Activated CD4-positive, alpha-beta T cell treated with anti-CD3 and anti-CD28 coated beads, Interleukin-2, Interleukin-6, amounts not matched to agents 100 ng/mL and 50 ng/mL, durations not matched to agents 16 hours and 8 hours (primary cell): ENCODE measurements at regions not wholly inside any gene's neighbourhood (a gene's known extent, or its start where the extent isn't known, plus 50 kb on each side); places are given as distances from the start of the nearest gene placed in this dataset.

Source experiments
- DNase-seq: peaks from one replicate; pipeline ENCODE4 v3.0.0-alpha.2; 2020

DNA sequence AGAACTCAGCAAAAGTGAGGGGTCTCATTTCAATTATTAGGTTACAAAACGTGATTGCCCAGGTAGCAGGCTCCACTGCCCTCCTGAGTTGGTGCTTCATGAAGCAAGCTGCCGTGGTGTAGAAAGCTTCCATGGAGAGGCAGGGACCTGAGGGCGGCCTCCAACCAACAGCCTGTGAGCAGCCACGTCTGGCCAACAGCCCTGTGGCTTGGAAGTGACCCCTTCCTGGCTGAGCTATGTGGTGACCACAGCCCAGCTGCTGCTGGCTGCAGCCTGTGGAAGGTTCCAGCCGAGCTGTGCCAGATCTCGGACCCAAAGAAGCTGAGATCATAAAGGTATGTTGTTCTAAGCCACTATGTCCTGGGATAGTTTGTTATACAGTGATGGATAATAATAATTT is 122.5 kb upstream of the KLF6 start:
- DNase-seq: no peak

DNA sequence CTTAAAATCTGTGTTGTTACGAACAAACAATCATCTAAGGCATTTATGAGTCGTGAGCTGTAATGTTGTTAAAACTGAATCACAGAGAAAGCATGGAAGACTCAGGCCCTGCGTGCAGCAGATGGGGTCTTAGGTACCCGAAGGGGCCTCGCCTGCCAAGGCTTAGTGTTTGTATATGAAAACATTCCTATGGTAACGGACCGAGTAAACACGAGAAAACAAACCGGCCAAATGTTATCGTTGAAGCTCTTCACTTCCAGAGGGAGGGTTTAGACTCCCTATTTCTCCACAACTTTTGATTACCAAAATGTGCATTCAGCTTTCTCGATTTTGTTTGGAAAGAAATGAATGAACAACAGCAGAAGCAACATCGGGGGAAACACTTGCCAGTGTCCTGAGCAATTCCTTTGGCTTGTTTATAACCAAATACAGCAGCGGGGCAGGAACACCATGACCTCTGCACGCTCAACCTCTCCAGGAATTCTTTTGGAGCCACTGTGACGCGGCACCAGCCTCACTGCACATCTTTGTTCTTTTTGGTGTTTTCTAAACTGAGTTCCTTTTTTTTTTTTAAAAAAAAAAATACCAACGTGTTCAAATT is 121.6 kb upstream of the KLF6 start:
- no peak for DNase-seq

DNA sequence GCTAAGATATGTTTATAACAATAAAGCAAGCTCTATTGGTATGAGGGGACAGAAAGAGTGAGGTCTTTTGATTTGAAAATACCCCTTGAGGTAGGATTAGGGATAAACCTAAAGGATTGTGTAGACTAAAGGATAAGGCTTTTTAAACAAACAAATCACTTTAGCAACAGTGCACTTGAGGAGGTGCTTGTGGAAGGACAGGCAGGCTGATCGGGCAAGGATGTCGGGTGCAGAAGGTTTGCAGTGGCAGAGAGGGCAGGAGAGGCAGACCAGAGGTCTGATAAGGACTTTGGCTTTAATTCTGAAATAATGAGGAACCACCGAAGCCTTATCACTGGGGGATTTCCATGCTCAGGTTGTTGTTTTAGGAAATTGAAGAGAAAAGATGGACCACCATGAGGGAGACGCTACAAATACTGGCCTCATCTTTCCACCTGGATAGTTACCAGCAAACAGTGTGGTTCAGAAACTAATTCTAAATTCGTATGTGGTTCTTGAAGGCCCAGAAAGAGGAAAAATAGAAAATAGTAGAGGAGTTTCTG is 119.5 kb upstream of the KLF6 start:
- DNase-seq: no peak

DNA sequence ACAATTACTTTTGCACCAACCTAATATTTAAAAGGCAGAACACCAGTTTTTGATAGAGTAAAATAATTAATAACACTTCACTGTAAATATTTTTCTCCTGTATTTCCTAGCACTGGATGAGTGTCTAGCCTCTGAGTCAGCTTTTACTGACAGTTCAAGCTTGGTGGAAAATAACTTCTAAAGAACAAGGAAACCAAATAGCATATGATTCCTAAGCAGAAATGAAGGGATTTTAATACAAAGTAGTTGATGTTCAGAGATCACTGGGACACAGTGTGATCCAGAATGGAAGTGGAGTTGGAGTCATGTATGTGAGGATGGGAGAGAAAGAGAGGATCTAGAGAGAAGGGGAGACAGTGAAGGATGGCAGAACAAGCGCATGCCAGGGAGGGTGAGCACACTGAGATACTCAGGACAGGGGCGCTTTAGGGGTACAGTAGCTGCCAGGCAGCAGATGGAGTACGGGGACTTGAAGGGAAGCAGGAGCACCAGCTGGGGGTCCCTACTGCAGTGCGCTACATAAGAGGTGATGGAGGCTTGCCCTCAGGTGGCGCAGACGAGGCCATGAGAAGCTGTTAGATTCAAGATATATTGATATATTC is 117.9 kb upstream of the KLF6 start:
- no peak for DNase-seq

DNA sequence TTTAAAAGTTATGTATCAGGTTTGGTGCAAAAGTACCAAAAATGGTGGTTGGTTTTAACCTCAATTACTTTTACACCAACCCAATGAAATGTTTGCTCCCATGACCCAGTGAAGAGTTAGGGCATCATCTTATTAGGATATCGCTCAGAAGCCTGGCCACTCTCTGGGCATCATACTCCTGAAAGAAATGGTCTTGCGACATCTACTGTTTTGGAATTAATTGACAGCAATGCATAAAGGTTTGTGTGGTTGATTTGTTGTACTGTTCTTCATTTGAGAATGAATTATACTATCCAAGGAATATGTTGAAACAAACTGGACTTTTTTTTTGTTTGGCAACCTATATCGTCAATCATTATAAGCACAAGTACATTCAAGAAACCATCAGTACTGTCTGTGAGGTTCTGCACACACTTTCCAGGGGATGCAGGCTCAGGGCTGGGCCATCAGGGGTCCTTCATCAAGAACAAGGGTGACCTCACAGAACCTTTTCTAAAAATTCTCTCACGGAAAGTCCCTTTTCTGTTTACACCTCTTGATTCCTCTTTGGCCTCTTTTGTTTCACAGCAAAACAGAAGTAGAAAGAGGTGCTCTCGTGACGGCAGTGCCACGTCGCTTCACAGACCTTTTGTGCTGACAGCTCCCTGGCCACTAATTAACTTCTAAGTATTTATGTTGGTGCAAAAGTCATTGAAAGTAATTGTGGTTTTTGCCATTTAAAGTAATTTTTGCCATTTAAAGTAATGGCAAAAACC is 117.2 kb upstream of the KLF6 start:
- DNase-seq: peak; percentile 57

DNA sequence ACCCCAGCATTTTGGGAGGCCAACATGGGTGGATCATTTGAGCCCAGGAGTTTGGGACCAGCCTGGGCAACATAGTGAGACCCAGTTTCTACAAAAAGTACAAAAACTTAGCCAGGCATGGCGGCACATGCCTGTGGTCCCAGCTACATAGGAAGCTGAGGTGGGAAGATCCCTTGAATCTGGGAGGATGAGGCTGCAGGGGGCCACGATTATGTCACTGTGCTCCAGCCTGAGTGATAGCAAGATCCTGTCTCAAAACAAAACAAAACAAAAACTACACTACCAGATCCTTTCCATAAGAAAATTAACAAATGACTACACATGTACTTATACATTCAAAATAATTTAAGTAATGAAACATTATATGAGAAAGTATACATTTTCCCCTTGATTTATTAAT is 116.4 kb upstream of the KLF6 start:
- DNase-seq: peak; percentile 22

DNA sequence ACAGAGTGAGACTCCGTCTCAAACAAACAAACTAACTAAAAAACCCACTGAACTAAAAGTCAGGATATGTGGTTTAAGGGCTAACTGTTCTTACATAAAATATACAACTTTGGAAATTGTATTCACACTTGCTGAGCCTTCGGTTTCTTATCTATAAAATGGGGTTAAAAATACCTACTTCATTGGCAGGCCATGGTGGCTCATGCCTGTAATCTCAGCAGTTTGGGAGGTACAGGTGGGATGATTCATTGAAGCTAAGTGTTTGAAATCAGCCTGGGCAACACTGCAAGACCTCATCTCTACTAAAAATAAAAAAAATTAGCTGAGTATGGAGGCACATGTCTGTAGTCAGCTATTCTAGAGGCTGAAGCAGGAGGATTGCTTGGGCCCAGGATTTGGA is 115.4 kb upstream of the KLF6 start:
- DNase-seq: no peak

DNA sequence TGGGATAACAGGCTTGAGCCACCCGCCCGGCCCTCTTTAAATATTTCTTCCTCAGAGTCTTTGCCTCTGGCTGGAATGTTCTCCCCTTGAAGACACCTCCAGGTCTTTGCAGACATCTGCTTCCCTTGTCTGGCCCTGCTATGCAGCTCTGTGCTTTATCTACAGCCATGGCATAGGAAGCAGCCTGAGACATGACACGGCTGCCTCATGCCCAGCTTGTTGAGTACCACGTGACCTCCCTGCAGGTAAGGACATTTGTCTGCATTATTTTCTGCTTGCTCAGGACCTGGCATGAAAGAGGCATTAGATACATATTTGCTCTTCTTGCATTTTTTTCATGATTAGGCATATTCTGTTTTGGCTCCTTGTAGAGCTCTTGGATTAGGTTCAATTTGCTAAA is 113.8 kb upstream of the KLF6 start:
- DNase-seq: no peak

DNA sequence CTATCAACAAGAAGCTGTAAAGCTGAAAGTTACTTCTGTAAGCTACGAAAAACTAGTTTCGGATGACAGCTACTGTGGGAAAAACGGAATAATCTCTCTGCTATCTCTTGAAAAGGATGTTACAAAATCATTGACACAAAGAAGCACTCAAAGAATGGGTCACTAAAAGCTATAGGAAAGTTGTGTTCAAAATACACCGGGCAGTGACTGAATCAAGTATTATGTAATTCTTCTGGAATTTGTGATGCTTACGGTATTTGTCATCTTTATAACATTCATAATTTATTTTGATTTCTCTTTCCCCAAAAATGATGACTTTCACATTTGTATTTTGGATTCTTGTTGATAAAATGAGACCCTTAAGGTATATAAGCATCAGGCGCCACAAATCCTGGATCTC is 112.1 kb upstream of the KLF6 start:
- DNase-seq: no peak

DNA sequence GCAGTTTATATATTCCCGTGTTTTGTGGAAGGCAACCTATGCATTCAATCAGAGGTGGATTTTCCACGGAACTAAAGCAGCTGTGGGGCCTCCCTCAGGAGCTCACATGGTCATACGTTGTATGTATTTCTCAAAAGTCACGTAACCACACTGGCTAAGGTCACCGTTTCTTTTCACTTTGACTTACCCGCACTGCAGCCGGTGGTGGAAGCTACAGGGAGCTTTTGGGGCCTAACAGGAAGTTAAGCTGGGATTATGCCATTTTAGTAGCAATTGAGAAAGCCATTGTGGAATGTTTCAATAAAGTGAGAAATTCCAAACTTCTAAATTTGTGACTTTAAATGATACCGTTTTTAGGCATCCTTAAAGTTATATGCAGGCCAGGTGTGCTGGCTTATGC is 111.2 kb upstream of the KLF6 start:
- no peak for DNase-seq

DNA sequence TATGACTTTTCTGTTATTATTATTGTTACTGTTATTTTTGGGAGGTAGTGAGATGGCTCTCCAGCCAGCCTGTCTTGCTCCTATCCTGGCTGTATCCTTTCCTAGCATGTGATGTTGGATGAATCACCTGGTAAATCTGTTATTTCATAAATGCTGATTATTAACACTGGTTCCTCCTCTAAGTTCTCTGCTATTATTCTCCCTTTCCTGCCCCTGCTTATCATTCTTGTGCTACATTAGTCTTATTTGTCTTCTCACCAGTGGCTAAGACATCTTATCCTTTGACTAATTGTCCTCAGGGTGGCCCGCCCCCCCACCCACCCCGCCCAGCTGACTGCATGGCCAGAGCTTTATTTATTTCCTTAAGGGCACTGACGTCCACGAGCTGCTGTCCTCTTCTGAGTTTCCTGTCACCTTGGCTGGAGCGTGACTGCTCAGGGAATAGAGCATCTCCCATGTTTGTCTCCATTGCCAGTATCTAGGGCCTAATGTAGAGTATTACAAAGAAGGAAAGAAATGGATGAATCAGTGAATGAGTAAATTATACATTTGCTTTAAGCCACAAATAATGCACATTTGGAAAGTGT is 110.1 kb upstream of the KLF6 start:
- DNase-seq: no peak

DNA sequence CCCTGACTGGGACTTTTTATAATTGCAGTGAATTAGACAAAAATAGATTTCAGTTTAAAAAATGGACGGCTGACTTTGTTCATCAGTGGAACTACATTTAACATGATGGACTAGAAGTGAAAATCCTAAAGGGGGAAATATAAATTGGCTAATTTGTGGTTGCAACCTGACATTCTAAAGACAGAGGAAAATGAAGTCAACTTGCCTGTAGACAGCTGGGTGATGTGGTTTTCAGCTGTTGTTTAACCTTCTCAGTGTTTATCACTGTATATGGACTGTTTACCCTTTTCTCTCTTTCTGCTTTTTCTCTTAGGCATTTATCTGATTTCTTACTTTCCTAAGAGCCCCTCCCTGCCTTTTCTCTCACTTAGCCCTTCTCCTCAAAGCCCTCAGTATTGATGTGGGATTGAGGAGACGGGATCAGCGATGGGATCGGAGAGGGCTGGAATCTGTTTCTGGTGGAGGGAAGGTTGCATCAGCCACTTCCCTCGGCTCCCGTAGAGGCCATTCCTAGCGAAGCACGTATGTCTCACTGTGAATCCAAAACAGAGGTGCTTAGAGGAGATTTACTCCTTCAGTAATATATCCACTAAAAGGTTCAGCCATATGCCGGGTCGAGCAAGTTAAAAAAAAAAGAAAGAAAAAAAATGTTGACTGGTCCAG is 109.0 kb upstream of the KLF6 start:
- DNase-seq: no peak

DNA sequence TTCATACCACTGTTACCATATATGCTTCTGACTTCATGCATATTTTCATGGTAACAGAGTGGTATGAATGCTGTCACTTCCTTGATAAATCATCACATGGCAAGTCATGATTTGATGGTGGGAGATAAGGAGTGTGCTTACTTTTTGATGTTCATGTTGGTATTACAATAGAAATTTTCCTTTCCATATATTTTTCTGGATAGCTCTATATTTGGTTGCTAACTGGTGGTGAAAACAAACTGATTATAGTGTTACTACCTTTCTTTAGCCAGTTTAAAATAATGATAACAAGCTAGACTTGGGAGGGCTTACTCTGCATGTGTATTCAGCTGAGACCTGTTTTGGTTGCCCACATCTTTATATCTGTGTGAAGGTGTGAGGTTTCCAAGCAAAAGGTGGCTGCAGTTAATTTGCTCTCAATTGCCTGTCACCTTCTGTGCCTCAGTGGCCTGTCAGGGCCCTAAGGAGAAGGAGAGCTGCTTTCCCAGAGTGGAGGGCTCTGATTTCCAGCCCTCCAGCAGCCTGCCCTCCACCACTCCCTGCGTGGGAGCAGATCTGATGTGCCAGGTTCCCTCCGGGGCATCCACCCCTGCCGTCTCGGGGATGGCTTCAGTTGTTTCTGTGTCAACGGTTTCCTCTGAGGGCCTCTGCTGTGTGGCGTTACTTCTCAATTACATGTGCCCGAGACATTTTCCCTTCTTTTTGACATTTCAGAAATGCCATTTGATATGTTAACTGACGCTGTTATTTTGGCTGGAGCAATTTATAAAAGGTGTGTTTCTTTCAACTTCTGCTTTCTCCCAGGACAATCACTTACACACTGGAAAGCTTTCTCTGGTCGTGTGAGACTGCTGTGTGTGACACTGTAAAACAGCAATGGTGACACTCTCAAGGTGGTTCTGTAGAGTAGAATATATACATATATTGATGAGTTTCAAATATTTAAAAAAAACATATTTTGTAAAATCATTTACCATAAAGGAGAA is 107.7 kb upstream of the KLF6 start:
- DNase-seq: peak; percentile 63

DNA sequence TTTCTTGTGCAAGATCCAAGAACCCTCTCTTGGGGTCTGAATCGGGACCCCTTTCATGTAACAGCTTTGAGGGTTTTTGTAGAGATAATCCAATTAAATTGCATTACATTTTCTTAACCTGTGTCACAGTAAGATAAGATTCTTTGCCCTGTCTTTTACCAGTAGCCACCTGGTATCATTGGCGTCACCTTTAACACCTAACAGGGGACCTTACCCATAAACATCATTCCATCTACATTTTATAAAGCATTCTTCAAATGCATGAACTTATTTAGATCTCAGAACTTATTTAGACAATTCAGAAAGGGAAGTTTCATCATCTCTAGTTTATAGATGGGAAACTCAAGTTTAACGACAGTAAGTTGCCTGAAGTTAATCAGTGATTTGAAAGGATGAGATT is 106.4 kb upstream of the KLF6 start:
- no peak for DNase-seq

DNA sequence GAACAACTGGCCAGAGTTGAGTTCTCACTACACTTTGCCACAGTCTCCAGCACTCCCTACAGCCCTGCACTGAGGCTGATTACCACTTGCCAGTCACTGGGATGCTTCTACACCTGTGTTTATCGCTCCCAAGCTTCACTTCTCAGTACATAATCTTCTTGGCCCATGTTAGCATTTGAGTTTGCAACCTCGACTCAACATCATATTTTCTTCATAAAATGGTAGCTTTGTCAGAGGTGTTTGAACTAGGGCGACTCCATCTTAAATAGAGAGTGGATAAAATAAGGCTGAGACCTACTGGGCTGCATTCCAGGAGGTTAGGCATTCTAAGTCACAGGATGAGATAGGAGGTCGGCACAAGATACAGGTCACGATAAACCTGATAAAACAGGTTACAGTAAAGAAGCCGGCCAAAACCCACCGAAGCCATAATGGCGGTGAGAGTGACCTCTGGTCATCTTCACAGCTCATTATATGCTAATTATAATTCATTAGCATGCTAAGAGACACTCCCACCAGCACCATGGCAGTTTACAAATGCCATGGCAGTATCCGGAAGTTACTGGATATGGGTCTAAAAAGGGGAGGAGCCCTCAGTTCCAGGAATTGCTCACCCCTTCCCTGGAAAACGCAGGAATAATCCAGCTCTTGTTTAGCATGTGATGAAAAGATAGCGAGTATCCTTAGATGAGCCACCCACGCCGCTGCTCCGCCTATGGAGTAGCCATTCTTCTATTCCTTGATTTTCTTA is 105.8 kb upstream of the KLF6 start:
- DNase-seq: no peak

DNA sequence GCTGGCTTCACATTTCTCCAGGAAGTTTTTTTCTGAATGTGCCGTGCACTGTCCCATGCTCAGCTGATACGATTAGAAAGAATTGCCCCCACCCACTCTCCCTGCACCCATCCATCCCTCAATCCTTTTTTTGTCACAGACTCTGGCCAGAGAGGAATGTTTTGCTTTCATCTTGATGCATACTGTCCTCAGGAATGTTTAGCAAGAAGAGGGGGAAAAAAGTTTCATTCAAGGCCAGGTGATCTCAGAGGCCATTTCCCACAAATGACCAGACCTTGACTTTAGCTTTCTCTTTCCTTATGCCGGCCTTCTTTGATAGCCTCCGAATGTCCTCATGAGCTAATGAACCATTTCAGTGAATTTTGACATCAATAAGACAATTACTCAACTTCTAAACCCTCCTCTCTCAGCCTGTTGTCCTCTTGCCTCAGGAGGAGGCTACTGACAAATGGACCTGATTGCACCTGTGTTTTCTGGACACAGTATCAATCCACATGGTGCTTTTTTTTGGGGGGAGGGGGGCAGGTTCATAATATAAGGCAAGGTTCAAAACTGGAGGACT is 105.0 kb upstream of the KLF6 start:
- DNase-seq: no peak

DNA sequence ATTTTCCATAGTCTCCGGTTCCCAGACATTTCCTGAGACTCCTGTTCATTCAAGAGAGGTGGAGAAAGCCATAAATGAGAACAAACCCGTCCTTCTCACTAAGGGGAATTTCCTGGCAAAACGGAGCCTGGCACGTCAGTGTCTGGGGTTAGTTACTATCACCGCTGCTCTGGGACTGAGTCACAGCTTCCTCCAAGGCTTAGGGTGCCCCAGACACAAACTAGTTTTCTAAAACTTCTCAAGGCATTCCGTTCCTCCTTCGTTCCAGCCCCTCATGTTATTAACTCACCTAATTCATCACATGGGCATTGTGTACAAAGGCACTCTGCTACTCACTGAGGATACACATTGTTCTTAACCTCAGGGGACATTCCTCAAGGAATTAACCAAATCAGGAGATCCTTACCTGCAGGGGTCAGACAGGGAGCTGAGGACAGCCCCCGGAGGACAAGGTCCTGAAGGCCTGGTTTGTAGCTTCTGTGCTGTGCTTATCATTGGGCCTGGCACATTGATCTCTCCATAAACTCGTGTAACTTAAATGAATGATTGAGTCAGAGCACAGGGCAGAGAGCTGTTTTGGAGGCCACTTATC is 103.0 kb upstream of the KLF6 start:
- DNase-seq: peak; percentile 85

DNA sequence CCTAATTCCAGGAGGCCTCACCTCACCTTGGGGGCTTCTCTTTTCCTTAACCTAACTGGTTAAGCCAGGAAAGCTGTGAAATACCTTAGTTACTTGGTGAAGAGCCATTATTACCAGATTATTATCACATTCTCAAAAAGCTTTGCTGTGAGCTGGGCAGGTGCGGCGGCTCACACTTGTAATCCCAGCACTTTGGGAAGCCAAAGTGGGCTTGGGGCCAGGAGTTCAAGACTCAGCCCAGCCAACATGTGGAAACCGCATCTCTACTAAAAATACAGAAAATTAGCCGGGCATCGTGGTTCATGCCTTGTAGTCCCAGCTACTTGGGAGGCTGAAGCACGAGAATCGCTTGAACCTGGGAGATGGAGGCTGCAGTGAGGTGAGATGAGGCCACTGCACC is 102.4 kb upstream of the KLF6 start:
- no peak for DNase-seq

DNA sequence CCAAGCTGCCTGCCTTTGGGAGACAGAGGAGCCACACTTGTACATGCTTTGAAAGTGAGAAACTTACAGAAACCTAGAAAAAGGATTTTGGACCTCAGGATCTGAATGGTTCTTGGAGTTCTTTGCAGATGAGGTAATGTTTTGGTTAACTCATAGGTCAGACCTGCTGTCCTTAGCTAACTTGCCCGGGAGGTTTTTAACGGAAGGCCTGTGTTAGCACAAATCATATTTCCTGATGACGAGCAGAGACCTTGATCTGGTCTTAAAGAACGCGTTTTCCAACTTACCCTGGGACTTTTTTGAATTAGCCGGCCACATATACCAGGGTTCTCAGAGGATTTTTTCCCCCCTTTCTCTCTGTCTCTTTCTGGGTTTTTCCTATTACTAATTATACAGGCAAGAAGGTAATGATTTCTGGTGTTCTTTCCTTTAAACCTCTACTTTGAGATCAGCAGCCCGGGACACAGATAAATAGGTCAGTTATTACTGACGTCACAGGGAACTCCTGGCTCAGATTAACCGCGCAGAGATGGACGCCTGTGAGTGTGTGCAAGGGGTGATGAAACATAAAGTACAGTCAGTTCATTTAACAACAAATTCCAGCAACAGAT is 101.7 kb upstream of the KLF6 start:
- no peak for DNase-seq

DNA sequence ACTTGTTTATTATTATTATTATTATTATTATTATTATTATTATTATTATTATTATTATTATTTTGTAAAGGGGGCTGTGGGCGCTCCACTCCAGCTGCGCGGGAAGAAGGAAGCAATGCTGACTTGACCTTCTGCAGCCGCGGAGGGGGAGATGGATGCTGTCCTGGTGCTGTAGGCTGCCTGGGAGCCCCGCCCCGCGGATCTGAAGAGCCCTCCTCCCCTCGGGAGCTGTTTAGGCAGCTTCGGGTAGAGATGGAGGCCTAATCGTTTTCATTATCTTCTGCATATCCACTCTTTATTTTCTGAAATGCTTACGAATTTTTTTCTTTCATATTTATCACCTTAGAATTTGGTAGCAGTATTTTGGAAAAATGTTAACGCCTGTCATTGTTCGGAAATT is 101.2 kb upstream of the KLF6 start:
- no peak for DNase-seq
